DOHH2 (cell line): ENCODE measurements at regions not wholly inside any gene's neighbourhood (a gene's known extent, or its start where the extent isn't known, plus 50 kb on each side); places are given as distances from the start of the nearest gene placed in this dataset.
A peak's percentile ranks its signal among the peaks of the same experiment; 100 is the strongest.

ENCODE experiments used
- H3F3A ChIP-seq: fragments of 200-600 bp; sonication (generic), shearing (Covaris generic); 2 replicates; pipeline ENCODE4 v1.6.0; 2016; ENCODE audit warnings: antibody characterized with exemption, mild to moderate bottlenecking; ENCODE audit not compliant: control insufficient read depth, insufficient read depth
- H3K27ac ChIP-seq: fragments of 200-600 bp; sonication (generic); 2 replicates; pipeline ENCODE4 v1.5.1; 2014; ENCODE audit warnings: low read depth, mild to moderate bottlenecking, low read length, moderate library complexity
- H3K27me3 ChIP-seq: fragments of 200-600 bp; sonication (generic); 2 replicates; pipeline ENCODE4 v1.6.1; 2014; ENCODE audit warnings: mild to moderate bottlenecking, low read length, mixed read lengths; ENCODE audit not compliant: control insufficient read depth
- H3K36me3 ChIP-seq: fragments of 200-600 bp; sonication (generic); 2 replicates; pipeline ENCODE4 v1.6.1; 2014; ENCODE audit warnings: mild to moderate bottlenecking, low read length, moderate library complexity, mixed read lengths; ENCODE audit not compliant: control insufficient read depth
- H3K4me1 ChIP-seq: fragments of 200-600 bp; sonication (generic); 2 replicates; pipeline ENCODE4 v1.6.1; 2014; ENCODE audit warnings: mild to moderate bottlenecking, low read length, mixed read lengths; ENCODE audit not compliant: control insufficient read depth
- H3K4me2 ChIP-seq: fragments of 200-600 bp; sonication (generic); 2 replicates; pipeline ENCODE4 v1.6.0; 2014; ENCODE audit warnings: mild to moderate bottlenecking, low read length, moderate library complexity
- H3K4me3 ChIP-seq: fragments of 200-600 bp; sonication (generic); 2 replicates; pipeline ENCODE4 v1.5.1; 2014; ENCODE audit warnings: mild to moderate bottlenecking, low read length, mixed read lengths
- H3K79me2 ChIP-seq: fragments of 200-600 bp; sonication (generic); 2 replicates; pipeline ENCODE4 v1.6.1; 2014; ENCODE audit warnings: mild to moderate bottlenecking, low read length, mixed read lengths; ENCODE audit not compliant: control insufficient read depth
- H3K9me2 ChIP-seq: fragments of 200-600 bp; sonication (generic); replicated peaks from 2 replicates; pipeline ENCODE4 v1.6.1; 2014; ENCODE audit warnings: mild to moderate bottlenecking, low read length, mixed read lengths; ENCODE audit not compliant: control insufficient read depth
- H3K9me3 ChIP-seq: fragments of 200-600 bp; sonication (generic); 2 replicates; pipeline ENCODE4 v1.6.1; 2014; ENCODE audit warnings: antibody characterized with exemption, low read length, mixed read lengths; ENCODE audit not compliant: control insufficient read depth, insufficient read depth
- H4K20me1 ChIP-seq: fragments of 200-600 bp; sonication (generic); 2 replicates; pipeline ENCODE4 v1.6.0; 2014; ENCODE audit warnings: low read depth, mild to moderate bottlenecking, antibody characterized with exemption, low read length, moderate library complexity; ENCODE audit not compliant: control insufficient read depth, insufficient read depth
- CTCF ChIP-seq: fragments of 200-600 bp; sonication (generic); IDR thresholded peaks from one replicate; pipeline ENCODE4 v1.5.1; 2014; ENCODE audit warnings: antibody characterized with exemption, mild to moderate bottlenecking, low read depth, low read length; ENCODE audit not compliant: poor library complexity, severe bottlenecking
- EZH2phosphoT487 ChIP-seq: fragments of 200-600 bp; sonication (generic); IDR thresholded peaks from 2 replicates; pipeline ENCODE4 v1.6.1; 2017; ENCODE audit warnings: borderline replicate concordance, mild to moderate bottlenecking, antibody characterized with exemption, low read length, moderate library complexity, mixed read lengths

- H3K4me3 ChIP-seq, result no peak overlapping the region
- no peak for TF ChIP-seq EZH2phosphoT487
- TF ChIP-seq CTCF, result no peak
- no peaks in the 10 kb centered on the region for H4K20me1 ChIP-seq
- no peak overlapping the region for H3K4me2 ChIP-seq
- no peak overlapping the region for H3K27ac ChIP-seq
- H3K27me3 ChIP-seq, result no peaks in the 10 kb centered on the region
- no peaks in the 10 kb centered on the region for H3K9me2 ChIP-seq
- H3K79me2 ChIP-seq, result no peaks in the 10 kb centered on the region
- no peaks in the 10 kb centered on the region for H3F3A ChIP-seq
- H3K9me3 ChIP-seq, result no peaks in the 10 kb centered on the region
- H3K4me1 ChIP-seq, result no peaks in the 10 kb centered on the region
- H3K36me3 ChIP-seq, result no peaks in the 10 kb centered on the region
Observed at GRCh38 chr1:87853576-87854351, 525.1 kb downstream of the LMO4 start.

- no peak for TF ChIP-seq EZH2phosphoT487
- TF ChIP-seq CTCF, result no peak
- H3K9me3 ChIP-seq, result peaks cover 7% of the 10 kb centered on the region; the same call in 1 of the 2 replicates
- no peaks in the 10 kb centered on the region for H3K36me3 ChIP-seq
- no peak overlapping the region for H3K27ac ChIP-seq
- H3F3A ChIP-seq, result no peaks in the 10 kb centered on the region
- H3K27me3 ChIP-seq, result no peaks in the 10 kb centered on the region
- H3K79me2 ChIP-seq, result no peaks in the 10 kb centered on the region
- no peaks in the 10 kb centered on the region for H4K20me1 ChIP-seq
- no peak overlapping the region for H3K4me2 ChIP-seq
- no peaks in the 10 kb centered on the region for H3K9me2 ChIP-seq
- H3K4me3 ChIP-seq, result no peak overlapping the region
- peaks cover 12% of the 10 kb centered on the region for H3K4me1 ChIP-seq
Observed at GRCh38 chr1:87863317-87863716, 534.6 kb downstream of the LMO4 start.

- H3K9me3 ChIP-seq, result peaks cover 7% of the 10 kb centered on the region; the same call in 1 of the 2 replicates
- H4K20me1 ChIP-seq, result no peaks in the 10 kb centered on the region
- TF ChIP-seq EZH2phosphoT487 (no peak), CTCF (no peak)
- peak overlapping the region; percentile 21; the same call in 1 of the 2 replicates for H3K4me2 ChIP-seq
- H3K36me3 ChIP-seq, result peaks cover 9% of the 10 kb centered on the region; the same call in 1 of the 2 replicates
- H3K9me2 ChIP-seq, result no peaks in the 10 kb centered on the region
- peaks cover 21% of the 10 kb centered on the region for H3K4me1 ChIP-seq
- no peak overlapping the region for H3K27ac ChIP-seq
- no peaks in the 10 kb centered on the region for H3F3A ChIP-seq
- no peaks in the 10 kb centered on the region for H3K79me2 ChIP-seq
- H3K4me3 ChIP-seq, result no peak overlapping the region
- no peaks in the 10 kb centered on the region for H3K27me3 ChIP-seq
Observed at GRCh38 chr1:87864676-87865075, 536.0 kb downstream of the LMO4 start.
